GM10248 (cell line): ENCODE measurements at regions not wholly inside any gene's neighbourhood (a gene's known extent, or its start where the extent isn't known, plus 50 kb on each side); places are given as distances from the start of the nearest gene placed in this dataset.

Experiments used
- CTCF ChIA-PET: fragments of 300-600 bp; sonication (Branson Sonifier 250); formaldehyde crosslinking; extraction: SDS; loops from one replicate; lab custom pipeline; 2021; ENCODE audit warnings: antibody characterized with exemption; lab: Yijun Ruan, JAX
- POLR2A ChIA-PET: fragments of 350-650 bp; sonication (Branson Sonifier 250); formaldehyde crosslinking; extraction: SDS; loops from one replicate; lab custom pipeline; 2020; ENCODE audit warnings: antibody characterized with exemption; lab: Yijun Ruan, JAX
- DNase-seq: peaks from one replicate; pipeline ENCODE4 v3.0.0; 2012; ENCODE audit errors: extremely low spot score
- TF ChIP-seq, protein P1 (sequence below): IDR thresholded peaks from 2 replicates; pipeline ENCODE4 v1.5.1; 2012; ENCODE audit warnings: mild to moderate bottlenecking, low read depth; ENCODE audit errors: extremely low read depth, missing control alignments, control extremely low read depth

GRCh38 chr16:63302811-63303210, 1266.6 kb upstream of the CDH8 start:
- TF ChIP-seq, protein P1, sequence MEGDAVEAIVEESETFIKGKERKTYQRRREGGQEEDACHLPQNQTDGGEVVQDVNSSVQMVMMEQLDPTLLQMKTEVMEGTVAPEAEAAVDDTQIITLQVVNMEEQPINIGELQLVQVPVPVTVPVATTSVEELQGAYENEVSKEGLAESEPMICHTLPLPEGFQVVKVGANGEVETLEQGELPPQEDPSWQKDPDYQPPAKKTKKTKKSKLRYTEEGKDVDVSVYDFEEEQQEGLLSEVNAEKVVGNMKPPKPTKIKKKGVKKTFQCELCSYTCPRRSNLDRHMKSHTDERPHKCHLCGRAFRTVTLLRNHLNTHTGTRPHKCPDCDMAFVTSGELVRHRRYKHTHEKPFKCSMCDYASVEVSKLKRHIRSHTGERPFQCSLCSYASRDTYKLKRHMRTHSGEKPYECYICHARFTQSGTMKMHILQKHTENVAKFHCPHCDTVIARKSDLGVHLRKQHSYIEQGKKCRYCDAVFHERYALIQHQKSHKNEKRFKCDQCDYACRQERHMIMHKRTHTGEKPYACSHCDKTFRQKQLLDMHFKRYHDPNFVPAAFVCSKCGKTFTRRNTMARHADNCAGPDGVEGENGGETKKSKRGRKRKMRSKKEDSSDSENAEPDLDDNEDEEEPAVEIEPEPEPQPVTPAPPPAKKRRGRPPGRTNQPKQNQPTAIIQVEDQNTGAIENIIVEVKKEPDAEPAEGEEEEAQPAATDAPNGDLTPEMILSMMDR = no peak
- POLR2A ChIA-PET = no interaction called here
- CTCF ChIA-PET = no interaction called here

DNA sequence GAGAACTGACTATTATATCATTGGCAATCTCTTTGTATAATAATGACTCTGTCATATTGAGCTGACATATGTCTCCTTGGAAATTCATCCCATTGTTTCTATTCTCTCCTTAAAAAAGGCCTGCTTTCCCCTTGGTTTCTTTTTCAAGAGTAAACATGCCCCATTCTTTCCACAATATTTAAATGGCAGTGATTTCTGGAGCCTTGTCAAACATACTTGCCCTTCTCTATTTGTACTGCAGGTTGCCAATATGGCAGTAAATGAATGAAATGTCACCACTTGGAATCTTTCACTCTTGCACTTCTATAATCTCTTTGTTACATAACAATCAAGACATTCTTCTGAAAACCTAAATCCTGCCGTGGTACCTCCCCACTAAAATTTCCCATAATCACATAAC, 1265.1 kb upstream of the CDH8 start:
- TF ChIP-seq, protein P1 = no peak
- DNase-seq = no peak
- ChIA-PET CTCF (no interaction called here), POLR2A (no interaction called here)

More at GRCh38 chr16:63302811-63303210, 1266.6 kb upstream of the CDH8 start:
- DNase-seq = no peak

DNA sequence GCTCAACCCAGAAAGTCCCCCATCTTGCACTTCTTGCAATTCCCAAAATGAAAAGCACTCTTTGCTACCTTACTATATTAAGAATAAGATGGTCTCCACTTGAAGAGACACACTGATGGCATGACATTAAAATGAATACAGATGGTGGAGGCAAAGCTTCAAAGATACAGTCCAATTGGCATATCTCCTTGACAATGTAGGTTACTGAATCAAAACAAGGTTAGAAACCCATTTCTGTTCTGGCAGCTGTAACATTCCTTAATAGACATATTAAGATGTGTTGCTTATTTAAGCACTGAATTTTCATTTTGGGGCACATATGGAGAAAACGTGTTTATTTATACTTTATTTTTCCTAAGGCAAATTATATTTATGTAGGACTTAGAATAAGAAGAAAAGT, 1262.8 kb upstream of the CDH8 start:
- DNase-seq = no peak
- POLR2A ChIA-PET = no interaction called here

GRCh38 chr16:63292036-63292435, 1255.8 kb upstream of the CDH8 start:
- POLR2A ChIA-PET = no interaction called here
- DNase-seq = no peak
- TF ChIP-seq, protein P1 = no peak
- CTCF ChIA-PET = interaction anchor here (1.4 kb wide), 1 partner anchor 71 kb away, joined by 3 read pairs; no protein-coding TSS in a partner anchor

More for the DNA sequence above, 1262.8 kb upstream of the CDH8 start:
- TF ChIP-seq, protein P1 = no peak
- CTCF ChIA-PET = interaction anchor here (1.5 kb wide), 1 partner anchor 10 kb away, joined by 4 read pairs; no protein-coding TSS in a partner anchor

DNA sequence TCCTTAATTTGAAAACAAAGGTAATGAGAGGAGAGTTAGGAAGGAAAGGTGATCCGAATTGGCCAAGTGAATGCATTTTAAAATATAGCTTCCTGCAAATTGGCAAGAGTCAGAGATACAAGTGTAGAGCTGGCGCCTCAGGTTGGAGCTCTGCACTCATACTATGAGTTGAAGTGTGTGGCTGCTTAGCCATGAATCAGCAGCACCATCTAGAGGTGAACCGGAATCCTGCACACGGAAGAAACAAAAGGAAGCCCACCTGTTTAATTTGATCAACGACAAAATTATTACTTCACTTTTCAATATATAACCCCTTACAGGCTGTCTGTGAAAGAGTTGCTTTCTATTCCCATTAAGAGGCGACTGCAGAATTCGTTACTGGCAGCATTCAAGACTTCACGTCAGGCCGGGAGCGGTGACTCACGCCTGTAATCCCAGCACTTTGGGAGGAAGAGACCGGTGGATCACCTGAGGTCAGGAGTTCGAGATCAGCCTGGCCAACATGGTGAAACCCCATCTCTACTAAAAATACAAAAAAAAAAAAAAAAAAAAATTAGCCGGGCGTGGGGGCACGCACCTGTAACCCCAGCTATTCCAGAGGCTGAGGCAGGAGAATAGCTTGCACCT, 1253.7 kb upstream of the CDH8 start:
- ChIA-PET CTCF (interaction anchor here (0.8 to 1.4 kb wide), 5 partner anchors 8 to 1100 kb away, joined by 3 to 6 read pairs (median 3); no protein-coding TSS in a partner anchor), POLR2A (no interaction called here)
- peak; percentile 7 for DNase-seq
- TF ChIP-seq, protein P1 = peak; percentile 53

DNA sequence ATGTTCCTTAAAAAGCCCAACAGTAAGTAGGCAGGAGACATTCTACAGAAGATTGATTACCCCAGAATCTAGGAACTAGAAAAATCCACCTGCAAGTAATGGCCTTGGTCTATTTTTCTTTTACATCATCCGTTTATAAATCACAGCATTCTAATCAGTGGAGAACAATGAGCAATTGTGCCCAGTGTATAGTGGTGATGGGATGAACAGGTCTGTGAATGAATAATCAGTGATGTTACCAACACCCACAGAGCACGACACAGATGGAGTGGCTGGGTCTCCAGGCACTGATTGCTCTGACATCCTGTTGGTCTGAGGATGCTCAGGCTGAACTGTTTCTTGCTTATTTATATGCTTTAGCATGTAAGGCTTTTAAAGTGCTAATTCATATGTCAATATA, 1251.2 kb upstream of the CDH8 start:
- TF ChIP-seq, protein P1 = no peak
- DNase-seq = no peak
- CTCF ChIA-PET = no interaction called here
- POLR2A ChIA-PET = no interaction called here
